ENCODE measurements at regions not wholly inside any gene's neighbourhood (a gene's known extent, or its start where the extent isn't known, plus 50 kb on each side); places are given as distances from the start of the nearest gene placed in this dataset.

DNA sequence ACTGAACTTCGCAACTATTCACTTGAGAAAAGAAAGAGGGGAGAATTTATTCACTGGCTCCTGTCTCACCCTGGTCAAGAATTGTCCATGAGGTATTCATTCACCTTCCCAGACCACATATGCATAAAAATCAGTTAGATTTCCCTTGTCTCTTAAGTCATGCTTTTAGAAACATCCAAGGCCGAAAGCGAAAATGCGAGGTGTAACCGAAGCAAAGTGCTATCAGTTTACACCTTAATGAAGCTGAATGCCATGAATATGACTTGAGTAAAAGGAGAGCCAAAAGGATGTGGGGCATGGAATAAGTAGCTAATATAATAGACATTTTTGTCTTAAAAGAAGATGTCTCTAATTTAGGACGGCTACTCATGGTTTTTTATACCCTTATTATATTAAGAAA, 965.6 kb upstream of the CHORDC1 start:
- DNase-seq: no peak

DNA sequence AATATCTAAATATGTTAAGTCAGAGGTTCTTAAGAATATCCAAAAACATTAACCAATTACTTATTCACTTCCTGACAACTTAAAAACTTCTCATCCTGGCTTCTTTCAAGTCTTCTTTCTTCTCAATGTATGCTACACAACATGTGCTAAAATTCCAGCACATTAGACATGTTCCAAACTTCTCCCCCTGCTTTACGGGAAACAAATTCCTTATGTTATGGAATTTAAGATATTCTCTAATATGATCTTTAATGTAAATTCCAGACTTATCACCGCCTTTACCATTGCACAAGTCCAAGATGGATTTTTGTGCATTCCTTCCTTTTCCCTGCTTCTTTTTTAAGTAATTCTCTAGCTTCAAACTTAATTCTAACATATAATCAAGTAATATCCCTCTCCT, 964.5 kb upstream of the CHORDC1 start:
- no peak for DNase-seq

DNA sequence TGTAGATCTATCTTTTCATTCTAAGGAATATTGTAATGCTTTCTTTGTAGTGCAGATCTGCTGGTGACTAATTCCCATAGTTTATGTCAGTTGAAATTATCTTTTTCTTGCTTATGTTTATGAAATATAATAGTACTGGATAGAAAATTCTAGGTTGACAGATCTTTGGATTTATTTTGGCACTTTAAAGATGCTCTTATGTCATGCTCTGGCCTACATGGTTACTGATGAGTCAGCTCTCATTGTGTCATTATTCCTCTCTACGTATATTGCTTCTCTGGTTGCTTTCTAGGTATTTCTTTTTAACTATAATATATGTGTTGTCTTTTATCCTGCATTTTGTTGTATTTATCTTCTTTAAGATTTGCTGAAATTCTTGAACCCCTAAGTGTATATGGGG, 955.5 kb upstream of the CHORDC1 start:
- DNase-seq: no peak

DNA sequence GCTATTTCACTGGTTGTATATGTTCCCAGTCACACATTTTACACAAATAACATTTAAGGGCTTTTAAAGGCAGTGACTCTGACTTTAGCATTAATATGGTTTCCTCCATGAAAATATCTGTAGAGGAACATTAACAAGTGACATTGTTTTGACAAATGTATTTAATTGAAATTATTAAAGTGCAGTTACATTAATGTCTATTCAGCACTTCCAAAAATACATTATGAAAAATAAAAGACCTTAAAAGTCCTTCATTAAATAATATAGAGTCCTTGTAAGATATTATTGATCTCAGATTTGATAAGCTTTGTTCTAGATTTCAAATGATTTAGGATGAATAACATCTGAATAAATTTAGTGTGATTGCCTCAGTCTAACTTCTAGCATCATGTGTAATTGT, 951.9 kb upstream of the CHORDC1 start:
- DNase-seq: no peak

DNA sequence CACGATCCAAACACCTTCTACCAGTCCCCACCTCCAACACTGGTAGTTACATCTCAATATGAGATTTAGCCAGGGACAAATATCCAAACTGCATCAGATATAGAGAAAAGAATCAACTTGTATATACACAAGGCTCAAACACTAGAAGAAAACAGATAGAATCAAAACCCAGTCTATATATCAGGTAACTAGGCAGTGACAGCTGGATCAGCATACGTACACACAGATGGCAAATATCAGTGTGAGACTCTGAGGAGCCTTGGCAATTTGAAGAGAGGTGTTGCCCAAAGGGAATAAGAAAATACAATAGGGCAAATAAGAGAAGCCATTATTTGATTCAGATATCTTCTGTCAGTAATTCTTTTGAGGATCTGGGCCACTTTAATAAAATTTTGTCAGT, 951.3 kb upstream of the CHORDC1 start:
- DNase-seq: no peak

DNA sequence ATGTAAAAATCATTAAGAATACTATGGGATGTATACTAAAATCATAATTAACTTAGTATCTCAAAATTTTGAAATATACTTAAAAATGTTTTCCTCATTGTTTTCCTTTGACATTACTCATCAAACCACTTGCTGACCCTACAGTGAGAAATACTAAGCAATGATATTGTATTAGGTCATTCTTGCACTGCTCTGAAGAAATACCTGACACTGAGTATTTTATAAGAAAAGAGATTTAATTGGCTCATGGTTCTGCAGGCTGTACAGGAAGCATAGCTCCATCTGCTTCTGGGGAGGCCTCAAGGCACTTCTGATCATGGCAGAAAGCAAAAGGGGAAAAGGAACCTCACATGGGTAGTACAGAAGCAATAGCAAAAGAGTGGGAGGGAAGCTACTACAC, 950.9 kb upstream of the CHORDC1 start:
- no peak for DNase-seq

DNA sequence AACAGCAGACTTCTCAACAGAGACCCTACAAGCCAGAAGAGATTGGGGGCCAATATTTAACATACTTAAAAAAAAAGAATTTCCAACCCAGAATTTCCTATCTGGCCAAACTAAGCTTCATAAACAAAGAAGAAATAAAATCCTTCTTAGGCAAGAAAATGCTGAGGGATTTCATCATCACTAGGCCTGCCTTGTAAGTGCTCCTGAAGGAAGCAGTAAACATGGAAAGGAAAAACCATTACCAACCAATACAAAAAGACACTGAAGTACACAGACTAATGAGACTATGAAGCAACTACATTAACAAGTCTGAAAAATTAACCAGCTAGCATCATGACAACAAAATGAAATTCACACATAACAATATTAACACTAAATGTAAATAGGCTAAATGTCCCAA, 947.9 kb upstream of the CHORDC1 start:
- no peak for DNase-seq

DNA sequence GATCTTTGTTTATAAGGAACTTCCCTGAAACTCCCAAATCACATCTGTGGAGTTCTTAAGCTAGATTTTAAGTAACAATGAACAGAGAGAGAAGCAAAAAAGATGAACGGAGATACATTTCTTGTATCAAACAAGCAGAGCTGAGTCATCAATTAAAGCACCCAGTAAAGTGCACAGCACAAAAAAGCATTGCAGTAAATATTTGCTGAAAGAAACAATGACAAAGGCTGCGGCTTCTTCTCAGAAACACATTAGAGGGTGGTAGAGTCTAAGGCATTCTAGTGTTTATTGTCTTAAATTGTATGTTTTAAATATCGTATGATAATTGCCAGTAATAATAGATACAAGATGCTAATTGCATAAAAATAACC, 941.6 kb upstream of the CHORDC1 start:
- no peak for DNase-seq

DNA sequence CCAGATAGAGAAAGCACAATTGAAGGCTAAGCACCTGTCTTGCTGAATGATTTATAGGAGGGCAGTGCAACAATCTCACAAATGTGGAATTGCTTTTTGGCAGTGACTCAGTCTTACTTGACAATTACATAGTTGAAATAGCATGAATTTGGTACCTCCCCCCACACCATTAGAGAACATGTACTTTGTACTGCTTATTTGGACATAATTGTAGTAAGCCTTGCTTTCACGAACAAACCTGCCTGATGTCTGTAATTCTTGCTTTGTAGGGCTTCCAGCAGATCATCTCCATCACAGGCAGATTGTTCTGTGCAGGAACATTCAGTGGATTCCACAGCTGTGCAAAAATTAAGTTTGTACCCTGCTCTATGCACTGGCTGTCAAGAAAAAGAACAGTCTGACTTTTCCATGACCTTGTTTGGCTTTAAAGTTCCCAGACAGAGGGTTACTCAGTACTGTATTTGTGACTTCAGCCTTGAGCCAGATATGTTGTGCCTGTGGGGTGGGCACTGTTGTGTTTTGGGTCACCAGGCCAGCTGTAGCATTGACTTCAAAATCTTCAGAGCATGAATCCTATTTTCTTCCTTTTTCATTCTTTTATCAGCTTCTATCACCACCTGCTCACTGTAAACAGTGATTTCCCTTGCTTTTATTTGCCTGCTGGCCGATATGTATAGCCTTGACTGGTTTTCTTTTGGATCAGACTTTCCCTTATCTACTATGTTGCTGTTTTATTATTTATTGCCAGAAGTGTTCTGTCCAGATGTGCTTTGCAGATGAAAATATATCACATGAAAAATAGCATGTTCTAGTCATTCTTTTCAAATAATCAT, 941.0 kb upstream of the CHORDC1 start:
- DNase-seq: no peak

DNA sequence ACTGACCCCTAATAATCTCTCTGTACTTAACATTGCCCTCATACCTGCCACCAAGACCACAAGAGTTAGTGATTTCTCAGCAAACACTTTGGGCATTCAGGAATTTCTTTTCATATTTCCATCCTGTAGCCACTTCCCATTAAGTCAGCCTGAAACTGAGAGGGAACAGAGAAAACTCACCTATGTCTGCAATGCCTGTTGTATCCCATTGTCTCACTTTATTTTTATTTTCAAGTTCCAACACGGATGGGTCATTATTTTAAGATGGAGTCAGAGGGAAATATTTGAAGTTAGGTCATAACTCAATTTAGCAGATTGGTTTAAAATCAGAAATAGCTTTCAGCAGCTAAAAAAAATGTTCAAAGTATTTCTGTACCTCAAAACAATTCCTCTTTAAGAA, 937.8 kb upstream of the CHORDC1 start:
- no peak for DNase-seq

DNA sequence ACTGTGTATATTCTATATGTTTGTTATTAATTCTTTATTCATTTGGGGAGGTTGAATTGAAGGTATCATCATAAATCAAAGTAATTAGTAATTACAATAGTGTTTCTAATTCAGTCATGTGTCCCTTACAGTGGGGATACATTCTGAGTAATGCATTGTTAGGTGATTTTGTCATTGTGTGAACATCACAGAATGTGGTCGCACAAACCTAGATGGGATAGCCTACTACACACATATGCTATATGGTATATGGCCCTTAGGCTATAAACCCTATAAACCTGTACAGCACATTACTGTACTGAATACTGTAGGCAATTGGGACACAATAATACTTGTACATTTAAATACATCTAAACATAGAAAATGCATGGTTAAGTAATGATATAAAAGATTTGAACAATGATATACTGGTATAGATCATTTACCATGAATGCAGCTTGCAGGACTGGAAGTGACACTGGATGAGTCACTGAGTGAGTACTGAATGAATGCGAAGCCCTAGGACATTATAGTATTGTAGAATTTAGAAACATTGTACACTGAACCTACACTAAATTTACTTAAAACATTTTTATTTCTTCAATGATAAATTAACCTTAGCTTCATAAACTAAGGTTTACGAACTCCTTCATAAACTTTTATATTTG, 936.2 kb upstream of the CHORDC1 start:
- no peak for DNase-seq

DNA sequence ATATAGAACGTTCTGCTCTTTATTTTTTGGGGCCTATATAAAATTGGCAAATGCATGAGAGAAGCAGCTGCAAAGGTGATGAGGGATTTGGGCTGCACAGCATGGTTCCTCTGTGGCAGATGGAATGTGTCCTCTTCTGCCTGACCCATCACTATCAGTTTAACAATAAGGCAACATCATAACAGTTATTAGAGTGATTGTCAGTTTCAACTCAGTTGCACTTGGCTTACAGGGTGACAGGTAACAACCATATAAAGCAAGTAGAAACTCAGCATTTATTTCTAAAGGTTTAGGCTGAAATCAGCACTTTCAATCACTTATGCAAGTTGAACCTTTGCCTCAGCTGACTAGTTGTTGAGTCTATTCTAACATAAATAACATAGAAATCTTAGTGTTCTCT, 935.4 kb upstream of the CHORDC1 start:
- no peak for DNase-seq

DNA sequence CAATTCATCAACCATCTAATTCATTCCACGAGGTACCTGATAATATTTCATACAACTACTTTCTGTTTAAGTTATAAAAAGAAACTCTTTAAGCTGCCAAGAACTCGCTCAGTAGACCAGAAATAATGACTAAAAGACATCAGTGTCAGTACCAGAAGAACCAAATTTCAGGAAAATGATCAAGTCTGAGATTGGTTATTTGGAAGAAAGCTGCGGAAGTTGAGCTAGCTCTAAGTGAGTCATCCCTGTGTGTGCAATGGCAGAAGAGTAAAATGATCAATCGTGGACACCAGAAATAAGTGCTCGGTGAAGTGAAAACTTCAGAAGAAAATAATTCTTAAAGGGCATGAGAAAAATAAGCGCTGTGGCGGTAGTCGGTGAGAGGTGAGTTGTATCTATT, 933.2 kb upstream of the CHORDC1 start:
- no peak for DNase-seq

DNA sequence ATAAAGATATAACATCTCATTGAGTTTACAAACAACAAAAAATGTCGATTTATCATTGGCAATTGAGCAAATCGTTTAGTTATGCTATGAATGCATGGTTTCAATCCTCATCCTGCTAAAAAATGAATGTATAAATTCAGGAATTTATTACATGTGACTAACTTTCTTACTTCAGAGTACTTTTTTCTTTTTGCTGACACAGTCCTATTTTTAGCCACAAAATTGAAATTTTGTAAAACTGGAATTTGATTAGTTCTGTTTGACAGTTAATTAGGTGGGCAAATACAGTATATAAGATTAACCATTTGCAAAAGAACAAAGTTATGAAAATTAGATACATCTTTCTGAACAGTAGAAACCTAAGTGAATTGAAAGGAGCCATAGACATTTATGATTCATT, 925.0 kb upstream of the CHORDC1 start:
- DNase-seq: no peak

DNA sequence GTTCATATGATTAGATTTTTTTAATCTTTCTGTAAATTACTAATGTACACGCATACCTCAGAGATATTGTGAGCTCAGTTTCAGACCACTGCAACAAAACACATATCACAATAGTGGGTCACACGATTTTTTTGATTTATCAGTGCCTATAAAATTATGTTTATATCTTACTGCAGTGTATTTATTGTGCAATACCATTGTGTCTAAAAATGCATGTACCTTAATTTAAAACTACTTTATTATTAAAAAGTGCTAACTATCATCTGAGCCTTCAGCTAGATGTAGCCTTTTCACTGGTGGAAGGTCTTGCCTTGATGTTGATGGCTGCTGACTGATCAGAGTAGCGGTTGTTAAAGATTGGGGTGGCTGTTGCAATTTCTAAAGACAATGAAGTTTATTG, 918.8 kb upstream of the CHORDC1 start:
- DNase-seq: no peak

DNA sequence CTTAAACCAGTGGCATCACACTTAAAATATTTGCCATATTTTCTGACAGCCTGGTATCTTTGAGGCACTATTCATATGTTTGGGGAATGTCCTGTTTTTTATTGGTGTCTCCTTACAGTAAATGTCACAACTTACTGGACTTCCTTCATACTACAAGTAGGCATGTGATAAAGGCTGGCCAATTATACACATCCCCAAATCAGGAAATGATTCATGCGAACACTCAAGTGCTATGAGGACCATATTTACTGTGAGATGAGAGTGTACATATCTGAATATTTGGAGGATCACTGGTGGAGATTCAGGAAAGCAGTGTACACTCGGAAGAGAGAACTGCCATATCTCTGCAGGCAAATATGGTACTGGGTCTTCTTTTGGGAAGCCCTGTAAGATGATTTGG, 913.8 kb upstream of the CHORDC1 start:
- DNase-seq: no peak

DNA sequence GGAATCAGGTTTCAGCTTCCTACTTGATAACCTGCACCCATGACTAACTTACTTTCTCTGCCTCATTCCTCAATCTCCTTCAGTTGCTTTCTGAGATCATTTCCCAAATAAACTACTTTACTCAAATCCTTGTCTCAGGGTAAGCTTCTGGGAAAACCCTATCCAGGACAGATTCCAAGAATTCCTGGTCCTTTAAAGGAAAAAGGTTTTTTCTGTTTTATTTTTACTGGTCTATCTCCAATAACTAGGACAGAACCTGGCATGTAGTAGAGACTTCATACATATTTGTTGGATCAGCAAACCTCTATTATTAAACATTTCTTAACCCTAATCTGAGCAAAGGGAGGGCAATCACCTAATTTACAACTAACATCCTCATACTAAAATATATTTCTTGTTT, 910.5 kb upstream of the CHORDC1 start:
- DNase-seq: no peak

DNA sequence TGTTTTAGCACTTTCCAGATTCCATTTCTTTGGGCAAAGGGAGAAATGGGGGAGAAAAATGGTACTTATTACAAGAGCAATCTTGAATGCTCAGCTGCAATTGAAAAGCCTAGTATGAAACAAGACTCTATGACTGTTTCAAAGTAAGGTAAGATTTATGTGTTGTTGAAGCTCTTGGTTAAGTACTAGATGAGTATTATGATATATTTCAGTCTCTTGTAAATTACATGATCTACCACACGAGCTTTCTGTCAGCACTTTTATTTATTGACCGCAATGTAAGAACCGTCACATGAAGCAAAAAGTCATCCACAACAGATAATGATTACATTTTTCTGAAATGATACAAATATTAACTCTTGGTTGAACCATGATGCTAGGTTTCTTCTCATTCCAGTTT, 906.7 kb upstream of the CHORDC1 start:
- DNase-seq: no peak

DNA sequence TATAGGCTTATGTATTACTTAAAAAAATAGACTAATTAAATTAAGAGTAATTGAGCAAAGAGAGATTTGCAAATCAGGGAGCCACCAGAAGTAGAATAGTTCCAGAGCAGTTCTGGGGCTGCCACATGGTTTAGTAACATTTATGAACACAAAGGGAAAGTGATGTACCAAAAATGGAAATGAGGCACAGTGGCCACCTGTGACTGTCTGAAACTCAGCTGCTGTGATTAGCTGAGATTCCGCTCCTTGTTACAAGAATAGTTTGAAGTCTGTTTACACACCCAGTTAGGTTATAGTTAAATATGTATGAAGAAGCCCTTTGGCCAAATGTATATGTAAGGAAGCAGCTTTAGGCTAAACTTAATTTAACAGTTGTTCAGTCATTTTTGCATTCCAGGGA, 901.5 kb upstream of the CHORDC1 start:
- no peak for DNase-seq

DNA sequence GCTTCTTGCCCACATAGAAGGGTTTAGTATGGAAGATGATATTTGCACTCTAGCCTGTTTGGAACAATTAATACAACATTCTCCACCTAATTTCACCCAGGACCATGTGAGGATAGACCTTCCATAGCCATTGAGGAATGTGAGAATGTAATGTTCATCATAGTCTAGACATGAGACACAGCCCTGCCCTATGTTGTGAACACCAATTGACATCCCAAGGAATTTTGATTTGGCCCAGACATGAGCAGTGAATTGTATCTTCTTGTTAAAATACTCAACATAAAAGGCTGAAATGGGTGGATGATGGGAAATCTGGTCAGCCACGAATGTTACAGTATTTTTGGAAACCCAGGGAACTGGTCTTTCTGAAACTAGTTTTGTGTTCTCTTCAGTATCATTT, 892.3 kb upstream of the CHORDC1 start:
- DNase-seq: no peak

DNA sequence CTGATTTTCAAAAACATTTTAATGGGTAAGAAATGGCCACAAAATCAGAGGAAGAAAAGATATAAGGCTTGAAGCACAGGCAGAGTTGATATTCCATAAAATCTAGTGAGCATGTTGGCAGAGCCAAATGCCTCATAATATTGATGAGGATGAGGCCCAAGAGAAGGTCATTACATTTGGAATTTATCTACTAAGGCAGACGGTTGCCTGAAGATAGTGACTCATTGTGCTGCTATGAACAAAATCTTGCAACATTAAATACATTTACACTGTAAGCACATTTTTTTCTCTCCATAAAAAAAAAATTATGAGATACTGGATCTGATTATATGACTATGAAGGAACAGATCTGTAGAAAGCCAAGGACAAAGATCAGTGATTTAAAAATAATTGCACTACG, 881.4 kb upstream of the CHORDC1 start:
- no peak for DNase-seq

DNA sequence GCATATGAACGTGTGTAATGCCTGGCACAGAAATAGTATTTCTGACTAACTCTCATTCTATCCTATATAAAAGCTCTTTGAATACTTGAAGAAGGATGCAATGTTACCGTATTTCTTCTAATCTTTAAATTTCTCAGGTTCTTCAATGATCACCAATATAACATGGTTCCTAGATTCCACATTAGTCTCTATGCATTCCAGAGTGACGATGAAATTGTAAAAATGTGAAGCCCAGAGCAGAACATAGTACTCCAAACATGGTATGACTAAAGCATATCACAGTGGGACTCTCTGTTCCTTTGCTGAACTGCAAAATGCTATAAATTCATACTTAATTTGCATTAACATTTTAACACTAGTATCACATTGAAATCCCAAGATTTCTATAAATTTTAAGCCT, 877.6 kb upstream of the CHORDC1 start:
- no peak for DNase-seq

DNA sequence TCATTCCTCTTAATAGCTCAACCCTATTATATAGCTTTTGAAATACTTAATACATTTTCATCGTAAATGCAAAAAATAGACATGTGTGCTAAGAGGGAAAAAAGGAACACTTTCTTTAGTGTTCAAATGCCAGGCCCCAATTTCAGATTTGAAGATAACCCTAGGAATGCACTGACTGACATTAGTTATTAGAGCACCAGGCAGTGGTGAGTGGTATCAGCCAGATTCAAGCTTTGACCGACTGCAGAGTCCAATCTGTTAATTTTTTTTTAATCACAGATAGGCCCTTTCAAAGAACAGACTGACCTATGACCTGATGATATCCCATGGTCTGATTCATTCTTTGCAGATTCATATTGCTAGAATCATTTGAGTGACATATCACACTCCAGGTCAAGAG, 874.2 kb upstream of the CHORDC1 start:
- no peak for DNase-seq

DNA sequence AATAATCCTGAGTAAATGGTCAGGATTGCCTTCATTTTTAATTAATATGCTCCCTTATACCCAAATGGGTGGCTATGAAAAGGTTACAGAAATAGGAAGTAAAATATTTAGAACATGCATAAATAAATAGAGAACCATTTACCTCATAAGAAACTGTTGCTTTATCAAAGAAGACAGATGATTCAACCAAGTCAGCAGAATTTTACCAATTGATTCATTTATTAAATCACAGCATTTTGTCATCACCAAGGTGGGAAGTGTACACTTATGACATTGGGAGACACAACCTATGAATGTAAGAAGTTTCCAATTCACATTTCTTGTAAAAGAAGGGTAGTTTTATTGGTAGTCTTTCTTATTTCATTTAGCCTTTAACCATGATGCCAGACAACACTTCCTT, 870.3 kb upstream of the CHORDC1 start:
- no peak for DNase-seq

DNA sequence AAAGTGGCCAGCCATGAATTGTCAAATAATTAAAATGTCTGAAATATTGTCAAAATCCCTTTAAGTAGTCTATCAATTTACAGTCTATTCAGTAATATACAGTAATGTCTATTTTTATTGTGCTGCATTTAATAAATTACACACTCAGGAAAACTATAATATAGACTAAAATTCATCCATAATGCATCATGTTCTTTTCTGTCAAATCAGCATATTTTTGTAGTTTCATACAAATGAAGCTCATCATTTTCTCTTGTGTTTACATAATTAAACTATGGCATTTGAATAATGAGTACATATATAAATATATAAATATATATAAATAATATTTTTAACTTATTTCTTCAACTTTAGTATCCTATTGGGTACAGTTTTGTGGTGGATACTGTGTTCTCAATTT, 868.7 kb upstream of the CHORDC1 start:
- DNase-seq: no peak
